HL-60 (cell line): ENCODE measurements at regions not wholly inside any gene's neighbourhood (a gene's known extent, or its start where the extent isn't known, plus 50 kb on each side); places are given as distances from the start of the nearest gene placed in this dataset.

Experiments used
- DNase-seq, 2 experiments: peaks; one replicate each; pipeline ENCODE4 v3.0.0-alpha.2; 2010 to 2020; ENCODE audit warnings: low read depth in 1 of 2, low spot score in 1 of 2
- H3K27ac ChIP-seq: fragments of 250-450 bp; sonication (Bioruptor Pico); replicated peaks from 2 replicates; pipeline ENCODE4 v1.5.1; 2020; ENCODE audit warnings: mild to moderate bottlenecking, moderate library complexity
- H3K27me3 ChIP-seq: fragments of 250-450 bp; sonication (Bioruptor Pico); 2 replicates; pipeline ENCODE4 v1.5.1; 2021; ENCODE audit warnings: mild to moderate bottlenecking, moderate library complexity; ENCODE audit not compliant: insufficient read depth, poor library complexity, severe bottlenecking
- H3K4me3 ChIP-seq: replicated peaks from 2 replicates; pipeline ENCODE4 v1.5.1; 2011; ENCODE audit warnings: mild to moderate bottlenecking, control low read depth, low read length; ENCODE audit not compliant: insufficient read depth
- CTCF ChIP-seq: IDR thresholded peaks from one replicate; pipeline ENCODE4 v1.5.1; 2011; ENCODE audit warnings: low read length, control low read depth, inconsistent platforms; ENCODE audit not compliant: insufficient read depth
- GABPA ChIP-seq: IDR thresholded peaks from 2 replicates; pipeline ENCODE4 v1.6.1; 2012; ENCODE audit warnings: low read depth
- POLR2AphosphoS5 ChIP-seq: IDR thresholded peaks from 2 replicates; pipeline ENCODE4 v1.6.1; 2012; ENCODE audit warnings: low read depth
- REST ChIP-seq: IDR thresholded peaks from 2 replicates; pipeline ENCODE4 v1.6.1; 2012; ENCODE audit warnings: low read depth; ENCODE audit not compliant: insufficient replicate concordance
- SPI1 ChIP-seq: IDR thresholded peaks from 2 replicates; pipeline ENCODE4 v1.6.1; 2012; ENCODE audit warnings: low read depth, mild to moderate bottlenecking, borderline replicate concordance

GRCh38 chr1:116234429-116234828 is 123.2 kb downstream of the MAB21L3 start:
- TF ChIP-seq REST (no peak), SPI1 (no peak), CTCF (no peak), POLR2AphosphoS5 (no peak), GABPA (no peak)
- no peaks in the 10 kb centered on the region for H3K27me3 ChIP-seq
- no peak overlapping the region for H3K4me3 ChIP-seq
- DNase-seq, result no peak
- H3K27ac ChIP-seq, result no peak overlapping the region

GRCh38 chr1:116239916-116240315 is 128.7 kb downstream of the MAB21L3 start:
- TF ChIP-seq SPI1 (no peak), CTCF (no peak), GABPA (no peak), REST (no peak), POLR2AphosphoS5 (no peak)
- DNase-seq, result no peak
- Histone ChIP-seq H3K27ac (no peak overlapping the region), H3K4me3 (no peak overlapping the region), H3K27me3 (no peaks in the 10 kb centered on the region)

- no peak for DNase-seq
- no peak overlapping the region for H3K4me3 ChIP-seq
- H3K27ac ChIP-seq, result no peak overlapping the region
- H3K27me3 ChIP-seq, result no peaks in the 10 kb centered on the region
- TF ChIP-seq POLR2AphosphoS5 (no peak), GABPA (no peak), SPI1 (no peak), REST (no peak), CTCF (no peak)
Measured at GRCh38 chr1:116242741-116243140, 130.3 kb upstream of the ATP1A1 start.
